Dermis microvascular lymphatic vessel endothelial cell (primary cell): ENCODE measurements at regions not wholly inside any gene's neighbourhood (a gene's known extent, or its start where the extent isn't known, plus 50 kb on each side); places are given as distances from the start of the nearest gene placed in this dataset.

Experiments
- DNase-seq, 2 donors: peaks; one replicate each; pipeline versions ENCODE4 v3.0.0 to v3.0.0-alpha.2; 2010; ENCODE audit warnings: low read depth in 2 of 2

GRCh38 chr20:24337069-24337468 is 132.4 kb upstream of the SYNDIG1 start:
- DNase-seq = no peak

- DNase-seq = no peak
These were observed 134.6 kb upstream of the SYNDIG1 start for GRCh38 chr20:24334830-24335229.

- DNase-seq = no peak
These were observed 136.5 kb upstream of the SYNDIG1 start for GRCh38 chr20:24332956-24333355.

GRCh38 chr20:24331939-24332338 is 137.5 kb upstream of the SYNDIG1 start:
- no peak for DNase-seq

- DNase-seq = no peak
These were observed 140.5 kb upstream of the SYNDIG1 start for GRCh38 chr20:24328901-24329300.

GRCh38 chr20:24321973-24322372 is 147.5 kb upstream of the SYNDIG1 start:
- no peak for DNase-seq

GRCh38 chr20:24318569-24319352 is 150.7 kb upstream of the SYNDIG1 start:
- no peak for DNase-seq

GRCh38 chr20:24317224-24317623 is 152.2 kb upstream of the SYNDIG1 start:
- DNase-seq = no peak

GRCh38 chr20:24316731-24317130 is 152.7 kb upstream of the SYNDIG1 start:
- DNase-seq = no peak

- no peak for DNase-seq
These were observed 155.4 kb upstream of the SYNDIG1 start for GRCh38 chr20:24314053-24314452.

- no peak for DNase-seq
These were observed 159.8 kb upstream of the SYNDIG1 start for GRCh38 chr20:24309596-24309995.

- DNase-seq = no peak
These were observed 164.1 kb upstream of the SYNDIG1 start for GRCh38 chr20:24305371-24305770.

- DNase-seq = no peak
These were observed 165.1 kb upstream of the SYNDIG1 start for GRCh38 chr20:24304291-24304690.

- no peak for DNase-seq
These were observed 165.8 kb upstream of the SYNDIG1 start for GRCh38 chr20:24303393-24304170.

GRCh38 chr20:24297993-24298392 is 171.4 kb upstream of the SYNDIG1 start:
- no peak for DNase-seq

- DNase-seq = no peak
These were observed 172.8 kb upstream of the SYNDIG1 start for GRCh38 chr20:24296477-24297261.

- DNase-seq = no peak
These were observed 178.4 kb upstream of the SYNDIG1 start for GRCh38 chr20:24291014-24291413.

- DNase-seq = no peak
These were observed 179.5 kb upstream of the SYNDIG1 start for GRCh38 chr20:24289737-24290481.

- DNase-seq = no peak
These were observed 186.2 kb upstream of the SYNDIG1 start for GRCh38 chr20:24283186-24283585.

- no peak for DNase-seq
These were observed 192.2 kb upstream of the SYNDIG1 start for GRCh38 chr20:24277196-24277595.

- no peak for DNase-seq
These were observed 193.3 kb upstream of the SYNDIG1 start for GRCh38 chr20:24275946-24276705.
